Ectodermal cell (in vitro differentiated cells): ENCODE measurements at regions not wholly inside any gene's neighbourhood (a gene's known extent, or its start where the extent isn't known, plus 50 kb on each side); places are given as distances from the start of the nearest gene placed in this dataset.

Source experiments
- H3K27ac ChIP-seq: 2 replicates; pipeline ENCODE4 v1.7.0; 2013; ENCODE audit warnings: mild to moderate bottlenecking, low read depth, low read length; ENCODE audit not compliant: insufficient read depth, poor library complexity, severe bottlenecking
- H3K27me3 ChIP-seq: 2 replicates; pipeline ENCODE4 v1.7.0; 2013; ENCODE audit warnings: mild to moderate bottlenecking, low read length; ENCODE audit not compliant: insufficient read depth, control insufficient read depth, poor library complexity, severe bottlenecking
- H3K36me3 ChIP-seq: one replicate; pipeline ENCODE4 v1.7.0; 2013; ENCODE audit warnings: low read length; ENCODE audit not compliant: control insufficient read depth, insufficient read depth
- H3K4me1 ChIP-seq: one replicate; pipeline ENCODE4 v1.7.0; 2013; ENCODE audit warnings: low read length; ENCODE audit not compliant: control insufficient read depth, insufficient read depth
- H3K4me3 ChIP-seq: 2 replicates; pipeline ENCODE4 v1.7.0; 2013; ENCODE audit warnings: low read depth, low read length, control low read depth; ENCODE audit not compliant: insufficient read depth
- H3K9me3 ChIP-seq: 2 replicates; pipeline ENCODE4 v1.7.0; 2013; ENCODE audit warnings: mild to moderate bottlenecking, low read length, moderate library complexity; ENCODE audit not compliant: control insufficient read depth
- WGBS, 2 experiments: methylation state at CpG; one replicate each; pipeline ENCODE4 v1.1.7; 2013; ENCODE audit warnings: missing lambda C conversion rate in 2 of 2; 5-methylcytosine and 5-hydroxymethylcytosine counted together

- H3K27ac ChIP-seq, result no peak overlapping the region
- H3K36me3 ChIP-seq, result no peaks in the 10 kb centered on the region
- H3K27me3 ChIP-seq, result no peaks in the 10 kb centered on the region
- no peaks in the 10 kb centered on the region for H3K4me1 ChIP-seq
- no peaks in the 10 kb centered on the region for H3K9me3 ChIP-seq
- H3K4me3 ChIP-seq, result no peak overlapping the region
Observed at GRCh38 chrX:11053351-11053750, 57.8 kb upstream of the HCCS start.

GRCh38 chrX:11056322-11057176, 54.6 kb upstream of the HCCS start:
- no peak overlapping the region for H3K27ac ChIP-seq
- H3K9me3 ChIP-seq, result no peaks in the 10 kb centered on the region
- 88 to 93% methylated on average over 2 of the region's 2 CpGs for WGBS, 2 experiments
- H3K4me1 ChIP-seq, result no peaks in the 10 kb centered on the region
- H3K36me3 ChIP-seq, result no peaks in the 10 kb centered on the region
- no peaks in the 10 kb centered on the region for H3K27me3 ChIP-seq
- H3K4me3 ChIP-seq, result no peak overlapping the region

GRCh38 chrX:11059933-11060332, 51.2 kb upstream of the HCCS start:
- 90 to 100% methylated on average over 2 of the region's 2 CpGs for WGBS, 2 experiments
- H3K36me3 ChIP-seq, result no peaks in the 10 kb centered on the region
- no peaks in the 10 kb centered on the region for H3K9me3 ChIP-seq
- H3K27me3 ChIP-seq, result no peaks in the 10 kb centered on the region
- H3K4me3 ChIP-seq, result no peak overlapping the region
- no peaks in the 10 kb centered on the region for H3K4me1 ChIP-seq
- no peak overlapping the region for H3K27ac ChIP-seq
